ENCODE measurements at regions not wholly inside any gene's neighbourhood (a gene's known extent, or its start where the extent isn't known, plus 50 kb on each side); places are given as distances from the start of the nearest gene placed in this dataset.

DNA sequence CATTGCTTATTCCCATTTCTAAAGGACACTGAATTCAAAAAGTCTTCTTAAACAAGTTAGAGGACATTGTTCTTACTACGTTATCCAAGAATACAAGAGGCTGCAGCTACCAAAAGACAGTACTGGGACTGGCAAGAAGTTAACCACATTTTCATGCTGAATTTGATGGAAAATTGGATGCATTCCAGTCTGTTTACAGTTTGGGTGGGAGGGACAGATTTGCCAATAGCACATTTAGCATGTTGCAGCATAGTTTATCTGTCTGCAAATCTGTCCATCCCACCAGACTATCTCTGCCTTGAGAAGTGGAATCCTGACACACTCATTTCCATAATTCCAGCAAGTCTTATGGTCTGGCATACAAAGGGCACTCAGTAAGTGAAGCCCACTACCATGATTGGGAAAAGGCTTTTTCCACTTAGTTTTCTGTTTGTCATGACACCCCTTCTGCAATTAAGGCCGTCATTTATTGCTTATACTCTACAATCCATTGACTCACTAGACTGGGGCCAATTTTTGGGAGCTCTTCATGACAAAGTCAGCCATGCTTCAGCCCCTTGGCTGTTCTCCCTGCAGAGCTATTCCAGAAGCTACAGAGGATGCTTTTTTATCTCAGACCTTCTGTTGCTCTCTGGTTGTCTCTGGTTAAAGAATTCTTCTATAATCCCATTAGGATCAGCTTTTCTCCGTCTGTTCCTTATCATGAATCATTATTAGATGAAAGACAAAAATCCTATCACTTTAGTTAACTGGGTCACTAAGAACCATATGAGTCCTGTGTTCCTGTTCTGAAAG, 355.8 kb upstream of the PTBP2 start:
- no peak overlapping the region for H3K4me3 Mint-ChIP-seq
- H3K27me3 Mint-ChIP-seq = no peaks in the 10 kb centered on the region
- ATAC-seq (ENCODE audit: low read depth in 2 of 2) (no peak), DNase-seq (no peak)
- peaks cover 0 to 11% (median 0%) of the 10 kb centered on the region in 7 donors for H3K9me3 Mint-ChIP-seq
- H3K27ac Mint-ChIP-seq = no peak overlapping the region
- no peaks in the 10 kb centered on the region for H3K36me3 Mint-ChIP-seq
- no peaks in the 10 kb centered on the region for H3K4me1 Mint-ChIP-seq

DNA sequence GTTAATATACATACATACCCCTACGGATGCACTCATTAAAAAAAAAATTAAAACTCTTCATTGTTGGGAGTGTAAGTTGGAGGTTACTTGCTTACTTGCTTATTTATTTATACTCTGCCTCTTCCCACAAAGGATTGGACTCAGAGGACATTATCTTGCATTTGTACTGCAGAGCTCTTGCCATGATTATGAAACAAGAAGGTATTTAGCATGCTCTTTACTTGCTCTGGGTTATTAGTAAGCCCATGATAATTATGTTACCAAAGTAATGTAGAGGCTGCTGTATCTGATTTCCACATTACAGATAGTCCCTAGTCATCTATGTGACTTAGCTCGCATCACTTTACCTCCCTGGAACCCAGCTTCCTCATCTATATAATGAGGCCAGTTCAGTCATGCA, 355.1 kb upstream of the PTBP2 start:
- DNase-seq = no peak
- Mint-ChIP-seq H3K9me3 (peaks cover 0 to 8% (median 0%) of the 10 kb centered on the region in 7 donors), H3K4me3 (no peak overlapping the region), H3K36me3 (no peaks in the 10 kb centered on the region), H3K27me3 (no peaks in the 10 kb centered on the region), H3K27ac (no peak overlapping the region), H3K4me1 (no peaks in the 10 kb centered on the region)
- ATAC-seq (ENCODE audit: low read depth in 2 of 2) = no peak

DNA sequence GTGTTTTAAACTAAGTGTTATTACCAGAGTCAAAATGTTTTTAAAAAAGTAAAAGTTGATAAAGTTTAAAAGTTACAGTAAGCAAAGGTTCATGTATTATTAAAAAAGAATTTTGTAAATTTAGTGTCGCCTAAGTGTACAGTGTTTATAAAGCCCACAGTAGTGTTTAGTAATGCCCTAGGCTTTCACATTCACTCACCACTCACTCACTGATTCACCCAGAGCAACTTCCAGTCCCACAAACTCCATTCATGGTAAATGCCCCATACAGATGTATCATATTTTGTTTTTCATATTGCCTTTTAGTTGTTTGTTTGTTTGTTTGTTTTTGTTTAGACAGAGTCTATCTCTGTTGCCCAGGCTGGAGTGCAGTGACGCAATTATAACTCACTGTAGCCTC, 353.8 kb upstream of the PTBP2 start:
- Mint-ChIP-seq H3K36me3 (no peaks in the 10 kb centered on the region), H3K4me1 (no peaks in the 10 kb centered on the region), H3K4me3 (no peak overlapping the region), H3K9me3 (peaks cover 0 to 8% (median 2%) of the 10 kb centered on the region in 7 donors), H3K27me3 (no peaks in the 10 kb centered on the region), H3K27ac (peak overlapping the region in 1 of 6 donors; percentile 20)
- DNase-seq = no peak
- ATAC-seq (ENCODE audit: low read depth in 2 of 2) = no peak

DNA sequence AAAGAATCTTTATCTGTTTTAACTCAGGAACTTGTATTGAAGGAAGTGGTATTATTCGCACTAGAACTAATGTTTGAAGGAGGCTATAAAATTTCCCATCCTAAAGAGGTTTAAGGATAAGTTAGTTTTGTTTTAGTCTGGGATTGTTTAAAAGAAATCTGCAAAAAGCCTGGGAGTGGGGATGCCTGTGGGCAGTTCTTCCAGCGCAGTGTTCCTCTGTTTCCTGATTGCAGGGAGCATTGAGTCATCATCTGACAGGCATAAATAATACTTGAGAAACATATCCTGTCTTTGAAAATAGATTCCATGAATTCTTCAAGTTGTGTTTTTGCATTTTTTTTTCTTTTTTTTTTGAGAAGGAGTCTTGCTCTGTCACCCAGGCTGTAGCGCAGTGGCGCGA, 350.8 kb upstream of the PTBP2 start:
- H3K4me3 Mint-ChIP-seq = no peak overlapping the region
- DNase-seq (no peak), ATAC-seq (ENCODE audit: low read depth in 2 of 2) (no peak)
- H3K9me3 Mint-ChIP-seq = peaks cover 0 to 8% (median 4%) of the 10 kb centered on the region in 7 donors
- H3K4me1 Mint-ChIP-seq = no peaks in the 10 kb centered on the region
- no peaks in the 10 kb centered on the region for H3K27me3 Mint-ChIP-seq
- no peaks in the 10 kb centered on the region for H3K36me3 Mint-ChIP-seq
- no peak overlapping the region for H3K27ac Mint-ChIP-seq

DNA sequence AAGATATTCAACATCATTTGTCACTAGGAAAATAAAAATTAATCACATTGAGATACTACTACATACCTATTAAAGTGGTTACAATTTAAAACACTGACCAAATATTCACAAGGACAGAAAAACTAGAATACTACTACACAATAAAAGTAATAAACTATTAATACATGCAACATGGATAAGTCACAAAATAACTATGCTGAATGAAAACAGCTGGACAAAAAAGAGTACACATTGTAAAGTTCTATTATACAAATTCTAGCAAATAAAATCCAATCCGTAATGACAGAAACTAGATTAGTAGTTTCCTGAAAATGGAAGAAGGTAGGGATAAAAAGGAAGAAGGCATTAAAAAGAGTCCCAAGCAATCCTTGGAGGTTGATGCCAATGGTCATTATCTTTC, 348.7 kb upstream of the PTBP2 start:
- no peaks in the 10 kb centered on the region for H3K27me3 Mint-ChIP-seq
- no peaks in the 10 kb centered on the region for H3K4me1 Mint-ChIP-seq
- no peak for ATAC-seq (ENCODE audit: low read depth in 2 of 2)
- no peak overlapping the region for H3K4me3 Mint-ChIP-seq
- no peak overlapping the region for H3K27ac Mint-ChIP-seq
- no peak for DNase-seq
- no peaks in the 10 kb centered on the region for H3K36me3 Mint-ChIP-seq
- peaks cover 0 to 8% (median 4%) of the 10 kb centered on the region in 7 donors for H3K9me3 Mint-ChIP-seq

DNA sequence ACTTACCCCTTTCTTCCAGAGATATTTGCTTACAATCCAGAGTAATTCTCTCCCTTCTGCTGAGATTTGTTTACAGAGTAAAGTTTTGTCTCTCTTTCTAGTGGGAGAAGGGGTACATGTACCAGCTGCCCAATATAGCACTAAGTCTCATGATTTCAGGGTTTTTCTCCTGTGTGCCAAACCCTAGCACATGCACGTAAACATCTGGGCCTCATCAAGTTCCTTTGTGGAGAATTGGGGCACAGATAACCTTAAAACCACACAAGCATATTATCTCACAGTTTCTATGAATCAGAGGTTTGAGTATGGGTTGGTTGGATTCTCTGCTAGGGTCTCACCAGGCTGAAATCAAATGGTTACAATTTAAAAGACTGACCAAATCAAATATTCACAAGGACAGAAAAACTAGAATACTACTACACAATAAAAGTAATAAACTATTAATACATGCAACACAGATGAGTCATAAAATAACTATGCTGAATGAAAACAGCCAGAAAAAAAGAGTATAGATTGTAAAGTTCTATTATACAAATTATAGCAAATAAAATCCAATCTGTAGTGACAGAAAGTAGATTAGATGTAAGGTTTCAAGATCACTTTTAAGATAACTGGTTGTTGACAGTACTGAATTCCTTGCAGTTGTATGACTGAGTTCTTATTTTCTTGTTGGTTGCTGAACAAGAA, 347.4 kb upstream of the PTBP2 start:
- peaks cover 0 to 11% (median 4%) of the 10 kb centered on the region in 7 donors for H3K9me3 Mint-ChIP-seq
- H3K4me1 Mint-ChIP-seq = no peaks in the 10 kb centered on the region
- ATAC-seq (ENCODE audit: low read depth in 2 of 2) = no peak
- H3K27me3 Mint-ChIP-seq = no peaks in the 10 kb centered on the region
- H3K27ac Mint-ChIP-seq = no peak overlapping the region
- H3K4me3 Mint-ChIP-seq = no peak overlapping the region
- H3K36me3 Mint-ChIP-seq = no peaks in the 10 kb centered on the region
- DNase-seq = no peak

DNA sequence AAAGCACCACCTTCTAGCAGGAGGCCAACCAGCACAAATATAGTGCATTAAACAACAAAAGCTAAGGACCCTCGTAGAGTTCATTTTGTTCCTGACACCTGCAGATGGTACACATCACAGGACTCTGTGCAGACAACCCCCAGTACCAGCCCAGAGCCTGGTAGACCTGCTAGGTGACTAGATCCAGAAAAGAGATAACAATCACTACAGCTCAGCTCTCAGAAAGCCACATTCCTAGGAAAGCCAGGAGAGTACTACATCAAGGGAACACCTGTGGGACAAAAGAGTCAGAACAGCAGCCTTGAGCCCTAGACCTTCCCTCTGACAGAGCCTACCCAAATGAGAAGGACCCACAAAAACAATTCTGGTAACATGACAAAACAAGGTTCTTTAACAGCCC, 344.7 kb upstream of the PTBP2 start:
- Mint-ChIP-seq H3K9me3 (peaks cover 0 to 10% (median 4%) of the 10 kb centered on the region in 7 donors), H3K27me3 (no peaks in the 10 kb centered on the region), H3K4me1 (no peaks in the 10 kb centered on the region), H3K36me3 (no peaks in the 10 kb centered on the region), H3K4me3 (no peak overlapping the region), H3K27ac (no peak overlapping the region)
- DNase-seq (no peak), ATAC-seq (ENCODE audit: low read depth in 2 of 2) (no peak)

DNA sequence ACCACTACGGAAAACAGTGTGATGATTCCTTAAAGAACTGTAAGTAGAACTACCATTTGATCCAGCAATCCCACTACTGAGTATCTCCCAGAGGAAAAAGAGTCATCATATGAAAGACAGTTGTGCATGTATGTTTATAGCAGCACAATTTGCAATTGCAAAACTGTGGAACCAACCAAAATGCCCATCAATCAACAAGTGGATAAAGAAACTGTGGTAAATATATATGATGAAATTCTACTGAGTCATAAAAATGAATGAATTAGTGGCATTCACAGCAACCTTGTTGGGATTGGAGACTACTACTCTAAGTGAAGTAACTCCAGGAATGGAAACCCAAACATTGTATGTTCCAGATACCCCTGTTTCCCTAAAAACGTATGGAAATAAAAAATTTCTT, 337.0 kb upstream of the PTBP2 start:
- DNase-seq (no peak), ATAC-seq (ENCODE audit: low read depth in 2 of 2) (no peak)
- no peaks in the 10 kb centered on the region for H3K36me3 Mint-ChIP-seq
- no peaks in the 10 kb centered on the region for H3K27me3 Mint-ChIP-seq
- no peaks in the 10 kb centered on the region for H3K4me1 Mint-ChIP-seq
- H3K27ac Mint-ChIP-seq = no peak overlapping the region
- peaks cover 4 to 17% (median 13%) of the 10 kb centered on the region in 7 donors for H3K9me3 Mint-ChIP-seq
- H3K4me3 Mint-ChIP-seq = no peak overlapping the region

DNA sequence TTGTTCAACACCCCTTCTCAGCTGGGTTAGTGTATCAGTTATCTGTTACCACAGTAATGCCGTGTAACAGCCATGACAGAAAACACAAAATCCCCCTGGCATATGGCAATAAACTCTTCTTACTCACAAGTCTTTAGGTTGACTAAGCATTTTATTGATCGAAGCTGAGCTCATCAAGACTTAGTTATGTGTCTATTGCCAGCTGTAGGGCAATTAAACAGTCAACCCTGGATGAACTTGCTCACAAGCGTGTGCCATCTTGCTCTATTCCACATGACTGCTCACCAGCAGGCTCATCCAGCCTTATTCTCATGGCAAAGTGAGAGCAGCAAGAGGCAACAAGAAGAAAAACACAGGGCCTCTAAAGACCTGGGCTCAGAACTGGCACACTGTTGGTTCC, 333.8 kb upstream of the PTBP2 start:
- no peak overlapping the region for H3K27ac Mint-ChIP-seq
- ATAC-seq (ENCODE audit: low read depth in 2 of 2) (no peak), DNase-seq (no peak)
- H3K36me3 Mint-ChIP-seq = no peaks in the 10 kb centered on the region
- no peak overlapping the region for H3K4me3 Mint-ChIP-seq
- H3K9me3 Mint-ChIP-seq = peaks cover 0 to 22% (median 9%) of the 10 kb centered on the region in 7 donors
- H3K4me1 Mint-ChIP-seq = no peaks in the 10 kb centered on the region
- H3K27me3 Mint-ChIP-seq = no peaks in the 10 kb centered on the region

DNA sequence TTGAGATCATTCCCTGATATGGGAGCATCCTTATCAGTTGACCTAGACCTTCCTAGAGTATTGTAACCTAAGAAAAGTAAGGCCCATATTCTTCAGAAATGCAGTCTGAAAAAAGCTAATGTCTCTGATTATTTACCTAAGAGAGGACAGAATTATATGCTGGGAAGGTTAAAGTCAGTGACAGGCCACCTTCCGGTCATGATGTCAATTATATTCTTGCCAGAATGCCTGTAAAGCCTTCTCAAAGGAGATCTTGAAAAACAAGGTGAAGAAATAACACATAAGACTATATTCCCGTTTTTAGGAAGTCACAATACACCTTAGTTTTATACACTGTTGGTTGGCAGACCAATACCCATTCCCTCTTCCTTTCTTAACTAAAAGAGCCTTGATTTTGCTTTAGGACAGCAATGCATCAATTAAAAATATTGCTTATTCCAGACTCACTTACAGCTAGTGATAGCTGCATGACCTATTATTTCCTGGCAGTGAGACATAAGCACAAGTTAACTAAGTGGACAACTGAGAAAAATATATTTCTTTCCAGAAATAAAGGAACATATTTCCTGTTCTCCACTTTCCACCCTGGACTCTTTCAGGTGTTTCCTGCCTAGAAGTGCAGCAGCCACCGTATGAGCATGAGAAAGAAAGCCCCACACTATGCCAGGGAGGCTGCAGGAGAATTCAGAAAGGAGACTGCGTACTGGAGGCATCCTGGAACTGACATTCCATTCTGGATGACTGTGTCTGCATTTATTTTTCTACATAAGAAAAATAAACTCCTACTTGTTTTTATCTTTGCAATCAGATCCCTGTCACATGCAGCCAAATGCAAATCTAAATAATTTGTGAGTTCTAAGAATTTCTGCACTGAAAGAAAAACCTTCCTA, 332.9 kb upstream of the PTBP2 start:
- Mint-ChIP-seq H3K27ac (no peak overlapping the region), H3K9me3 (peaks cover 0 to 22% (median 8%) of the 10 kb centered on the region in 7 donors), H3K27me3 (no peaks in the 10 kb centered on the region), H3K36me3 (no peaks in the 10 kb centered on the region), H3K4me3 (no peak overlapping the region), H3K4me1 (no peaks in the 10 kb centered on the region)
- DNase-seq (no peak), ATAC-seq (ENCODE audit: low read depth in 2 of 2) (no peak)

DNA sequence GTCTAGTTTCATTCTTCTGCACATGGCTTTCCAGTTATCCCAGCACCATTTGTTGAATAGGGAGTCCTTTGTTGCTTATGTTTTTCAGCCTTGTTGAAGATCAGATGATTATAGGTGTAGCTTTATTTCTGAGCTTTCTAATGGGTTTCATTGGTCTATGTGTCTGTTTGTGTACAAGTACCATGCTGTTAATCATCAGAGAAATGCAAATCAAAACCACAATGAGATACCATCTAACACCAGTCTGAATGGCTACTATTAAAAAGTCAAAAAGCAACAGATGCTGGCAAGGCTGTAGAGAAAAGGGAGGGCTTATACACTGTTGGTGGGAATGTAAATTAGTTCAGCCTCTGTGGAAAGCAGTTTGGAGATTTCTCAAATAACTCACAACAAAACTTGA, 321.5 kb upstream of the PTBP2 start:
- Mint-ChIP-seq H3K27me3 (no peaks in the 10 kb centered on the region), H3K4me3 (no peak overlapping the region), H3K36me3 (no peaks in the 10 kb centered on the region), H3K9me3 (peaks cover 0 to 20% (median 4%) of the 10 kb centered on the region in 7 donors), H3K27ac (no peak overlapping the region), H3K4me1 (no peaks in the 10 kb centered on the region)
- no peak for DNase-seq
- ATAC-seq (ENCODE audit: low read depth in 2 of 2) = no peak

DNA sequence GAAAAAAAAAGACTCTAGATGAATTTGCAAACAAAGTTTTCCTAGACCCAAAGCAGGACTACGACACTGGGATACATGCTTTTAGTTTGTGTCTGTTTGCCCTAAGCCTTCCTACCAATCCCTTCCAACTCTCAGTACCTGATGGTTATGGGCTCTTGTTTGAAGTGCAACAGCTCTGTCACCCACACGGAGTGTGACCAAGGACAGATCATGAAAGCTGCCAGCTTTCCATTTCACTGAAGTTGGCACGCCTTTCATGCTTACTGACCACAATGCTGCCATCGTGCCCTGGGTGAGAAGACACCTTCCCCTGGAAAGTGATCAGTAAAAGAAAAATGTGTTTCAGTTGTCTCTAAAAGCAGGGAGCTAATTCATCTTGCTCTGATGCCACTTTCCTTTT, 312.5 kb upstream of the PTBP2 start:
- Mint-ChIP-seq H3K4me3 (no peak overlapping the region), H3K27ac (no peak overlapping the region), H3K4me1 (no peaks in the 10 kb centered on the region), H3K27me3 (no peaks in the 10 kb centered on the region), H3K36me3 (no peaks in the 10 kb centered on the region), H3K9me3 (peaks cover 0 to 17% (median 3%) of the 10 kb centered on the region in 7 donors)
- DNase-seq (no peak), ATAC-seq (ENCODE audit: low read depth in 2 of 2) (no peak)

DNA sequence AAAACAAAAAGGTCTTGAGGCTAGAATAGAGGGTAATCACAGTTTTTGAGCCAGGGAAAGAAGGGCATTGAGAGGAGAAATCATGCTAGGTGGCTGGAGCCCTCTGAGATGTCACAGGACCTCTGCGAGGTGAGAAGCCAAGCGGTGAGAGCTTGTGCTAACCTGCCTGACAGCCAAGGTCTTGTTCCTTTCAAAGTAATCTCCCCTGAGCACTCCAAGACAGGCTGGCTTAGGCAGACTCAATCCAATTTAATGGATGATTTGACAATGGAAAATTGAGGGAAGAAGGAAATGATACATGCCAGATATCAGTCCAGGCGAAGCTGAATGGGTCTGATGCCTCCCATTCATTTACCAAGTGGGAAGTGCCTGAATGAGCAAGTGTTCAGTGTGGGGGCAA, 311.9 kb upstream of the PTBP2 start:
- no peaks in the 10 kb centered on the region for H3K27me3 Mint-ChIP-seq
- peaks cover 0 to 12% (median 3%) of the 10 kb centered on the region in 7 donors for H3K9me3 Mint-ChIP-seq
- no peaks in the 10 kb centered on the region for H3K4me1 Mint-ChIP-seq
- no peak for DNase-seq
- no peak overlapping the region for H3K27ac Mint-ChIP-seq
- H3K4me3 Mint-ChIP-seq = no peak overlapping the region
- H3K36me3 Mint-ChIP-seq = no peaks in the 10 kb centered on the region
- ATAC-seq (ENCODE audit: low read depth in 2 of 2) = no peak

All from naive B cell (primary cell).